NCI-H1048 (cell line): ENCODE measurements at regions not wholly inside any gene's neighbourhood (a gene's known extent, or its start where the extent isn't known, plus 50 kb on each side); places are given as distances from the start of the nearest gene placed in this dataset.
"Not testable (repeated sequence)": the region's sequence is repeated elsewhere in the genome, so short reads cannot be mapped to it uniquely, and the experiment has no call there.

Experiments used
- DNase-seq: peaks from one replicate; lab custom pipeline; 2025; lab: John Stamatoyannopoulos, UW

DNA sequence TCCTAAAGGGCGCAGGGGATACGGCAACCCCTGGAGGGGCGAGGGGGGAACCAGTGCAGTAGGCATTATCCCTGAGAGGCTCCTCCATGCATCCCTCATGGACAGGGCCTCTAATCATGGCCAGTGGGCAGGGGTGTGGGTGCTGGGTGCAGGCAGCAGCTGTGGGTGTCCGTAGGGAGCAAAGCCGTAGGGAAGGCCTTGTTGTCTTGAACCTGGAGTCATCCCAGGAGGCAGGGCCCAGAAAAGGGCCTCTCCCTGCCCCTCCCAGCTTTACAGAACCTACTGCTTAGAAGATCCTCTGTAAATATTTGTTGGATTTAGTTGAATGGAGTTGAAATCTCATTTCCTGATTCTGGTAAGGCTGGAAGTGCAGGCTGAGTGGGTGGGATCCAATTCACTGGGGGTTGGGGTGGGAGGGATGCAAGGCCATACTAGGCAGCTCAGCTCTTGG is 207.0 kb upstream of the HAAO start:
- DNase-seq = no peak

DNA sequence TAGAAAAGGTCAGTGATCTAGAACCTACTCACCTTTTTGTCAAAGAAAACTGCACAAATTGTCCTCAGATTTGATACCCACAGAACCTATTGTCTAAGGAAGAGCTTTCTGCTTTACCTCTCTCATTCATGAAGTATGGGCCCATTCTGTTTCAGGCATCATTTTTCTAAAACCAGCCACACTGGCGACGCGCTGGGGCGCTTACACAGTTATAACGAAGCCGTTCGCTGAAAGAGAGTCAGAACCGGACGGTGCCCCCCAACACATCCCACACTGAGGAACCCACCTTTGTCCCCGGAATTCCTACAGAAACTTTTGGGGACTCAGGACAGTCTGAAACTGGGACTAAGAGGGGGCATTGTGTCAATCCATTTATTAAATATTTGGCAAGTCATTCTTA is 206.3 kb upstream of the HAAO start:
- DNase-seq = no peak

DNA sequence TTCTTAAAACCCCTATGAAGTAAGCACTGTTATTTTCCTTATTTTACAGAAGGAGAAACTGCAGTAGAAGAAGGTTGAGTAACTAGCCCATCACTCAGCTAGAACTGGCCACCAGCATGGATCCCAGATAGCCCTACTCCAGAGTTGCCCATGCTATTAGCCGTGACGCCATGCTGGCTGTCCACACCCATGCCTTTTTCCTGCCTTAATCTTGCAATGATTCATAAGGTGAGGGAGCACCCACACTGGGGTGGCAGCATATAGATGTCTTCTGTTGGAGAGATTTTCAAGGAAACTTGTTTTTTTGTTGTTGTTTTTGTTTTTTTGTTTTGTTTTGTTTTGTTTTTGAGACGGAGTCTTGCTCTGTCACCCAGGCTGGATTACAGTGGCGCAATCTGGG is 204.1 kb upstream of the HAAO start:
- no peak for DNase-seq

DNA sequence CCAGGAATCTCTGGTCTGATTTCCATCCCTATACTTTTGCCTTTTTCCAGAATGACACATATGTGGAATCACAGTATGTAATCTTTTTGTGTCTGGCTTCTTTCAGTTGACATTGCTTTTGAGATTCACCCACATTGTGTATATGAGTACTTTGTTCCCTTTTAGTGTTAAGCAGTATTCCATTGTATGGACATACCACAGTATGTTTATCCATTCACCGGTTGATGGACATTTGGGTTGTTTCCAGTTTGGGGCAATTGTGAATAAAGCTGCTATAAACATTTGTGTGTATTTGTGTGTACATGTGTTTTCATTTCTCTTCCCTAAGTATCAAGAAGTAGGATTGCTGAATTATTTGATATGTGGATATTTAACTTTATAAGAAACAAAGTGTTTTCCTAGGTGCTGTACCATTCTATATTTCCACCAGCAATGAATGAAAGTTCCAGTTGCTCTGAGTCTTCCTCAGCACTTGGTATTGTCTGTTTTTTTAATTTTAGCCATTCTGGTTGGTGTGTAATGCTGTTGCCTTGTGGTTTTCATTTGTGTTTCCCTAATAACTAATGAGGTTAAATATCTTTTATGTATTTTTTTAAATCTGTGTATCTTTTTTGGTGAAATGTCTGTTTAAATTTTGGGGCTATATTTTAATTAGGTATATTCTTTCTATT is 203.5 kb upstream of the HAAO start:
- no peak for DNase-seq

DNA sequence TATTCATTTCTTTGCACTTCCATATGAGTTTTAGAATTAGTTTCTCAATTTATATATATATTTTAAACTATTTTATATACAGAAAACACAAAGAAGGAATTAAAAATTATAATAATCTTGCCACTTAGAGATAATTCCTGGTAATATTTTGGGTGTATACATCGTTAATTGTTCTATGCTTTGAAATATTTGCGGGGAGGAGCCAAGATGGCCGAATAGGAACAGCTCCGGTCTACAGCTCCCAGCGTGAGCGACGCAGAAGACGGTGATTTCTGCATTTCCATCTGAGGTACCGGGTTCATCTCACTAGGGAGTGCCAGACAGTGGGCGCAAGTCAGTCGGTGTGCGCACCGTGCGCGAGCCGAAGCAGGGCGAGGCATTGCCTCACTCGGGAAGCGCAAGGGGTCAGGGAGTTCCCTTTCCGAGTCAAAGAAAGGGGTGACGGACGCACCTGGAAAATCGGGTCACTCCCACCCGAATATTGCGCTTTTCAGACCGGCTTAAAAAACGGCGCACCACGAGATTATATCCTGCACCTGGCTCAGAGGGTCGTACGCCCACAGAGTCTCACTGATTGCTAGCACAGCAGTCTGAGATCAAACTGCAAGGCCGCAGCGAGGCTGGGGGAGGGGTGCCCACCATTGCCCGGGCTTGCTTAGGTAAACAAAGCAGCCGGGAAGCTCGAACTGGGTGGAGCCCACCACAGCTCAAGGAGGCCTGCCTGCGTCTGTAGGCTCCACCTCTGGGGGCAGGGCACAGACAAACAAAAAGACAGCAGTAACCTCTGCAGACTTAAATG is 197.1 kb upstream of the HAAO start:
- not testable (repeated sequence) for DNase-seq

DNA sequence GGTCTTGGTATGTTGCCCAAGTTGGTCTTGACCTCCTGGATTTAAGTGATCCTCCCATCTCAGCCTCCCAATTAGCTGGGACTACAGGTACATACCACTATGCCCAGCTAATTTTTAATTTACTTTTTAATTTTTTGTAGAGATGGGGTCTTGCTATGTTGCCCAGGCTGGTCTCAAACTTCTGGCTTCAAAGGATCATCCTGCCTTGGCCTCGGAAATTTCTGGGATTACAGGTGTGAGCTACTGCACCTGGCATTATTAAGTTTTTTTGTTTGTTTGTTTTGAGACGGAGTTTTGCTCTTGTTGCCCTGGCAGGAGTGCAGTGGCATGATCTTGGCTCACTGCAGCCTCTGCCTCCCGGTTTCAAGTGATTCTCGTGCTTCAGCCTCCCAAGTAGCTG is 195.7 kb upstream of the HAAO start:
- not testable (repeated sequence) for DNase-seq

DNA sequence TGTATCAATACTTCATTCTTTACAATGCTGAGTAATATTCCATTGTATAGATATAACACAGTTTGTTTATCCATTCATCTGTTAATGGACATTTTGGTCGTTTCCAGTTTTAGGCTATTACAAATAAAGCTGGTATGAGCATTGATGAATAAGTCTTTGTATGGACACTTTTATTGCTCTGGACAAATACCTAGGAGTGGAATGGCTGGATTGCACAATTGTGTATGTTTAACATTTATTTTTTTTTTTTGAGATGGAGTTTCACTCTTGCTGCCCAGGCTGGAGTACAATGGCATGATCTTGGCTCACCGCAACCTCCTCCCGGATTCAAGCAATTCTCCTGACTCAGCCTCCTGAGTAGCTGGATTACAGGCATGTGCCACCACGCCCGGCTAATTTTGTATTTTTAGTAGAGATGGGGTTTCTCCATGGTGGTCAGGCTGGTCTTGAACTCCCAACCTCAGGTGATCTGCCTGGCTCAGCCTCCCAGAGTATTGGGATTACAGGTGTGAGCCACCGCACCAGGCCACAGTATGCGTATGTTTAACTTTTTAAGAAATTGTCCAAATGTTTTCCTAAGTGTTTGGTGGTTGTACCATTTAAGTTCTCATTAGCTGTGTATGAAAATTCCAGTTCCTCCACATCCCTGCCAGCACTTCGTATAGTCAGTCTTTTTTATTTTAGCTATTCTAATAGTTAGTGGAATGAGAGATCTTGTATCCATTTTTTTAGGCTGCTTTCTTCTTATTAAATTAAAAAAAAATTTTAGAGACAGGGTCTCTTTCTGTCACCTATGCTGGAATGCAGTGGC is 194.9 kb upstream of the HAAO start:
- no peak for DNase-seq

DNA sequence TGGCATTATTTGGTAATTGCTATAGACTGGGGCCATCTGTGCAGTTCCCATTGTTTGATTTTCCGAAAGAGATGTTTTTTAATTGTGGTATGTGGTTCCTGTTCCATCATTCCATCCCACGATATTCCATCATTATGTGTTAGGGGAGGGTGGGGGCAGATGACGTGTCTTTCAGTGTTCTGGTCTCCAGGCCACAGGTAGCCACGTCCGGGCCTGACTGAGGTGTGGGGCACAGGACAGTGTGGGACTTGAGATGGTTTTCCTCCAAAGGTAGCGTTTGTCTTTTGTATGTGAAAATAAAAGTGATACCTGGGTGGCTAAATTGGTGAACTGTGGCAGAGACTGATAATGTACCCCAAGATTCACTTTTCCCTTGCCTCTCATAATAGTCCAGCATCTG is 192.2 kb upstream of the HAAO start:
- no peak for DNase-seq

DNA sequence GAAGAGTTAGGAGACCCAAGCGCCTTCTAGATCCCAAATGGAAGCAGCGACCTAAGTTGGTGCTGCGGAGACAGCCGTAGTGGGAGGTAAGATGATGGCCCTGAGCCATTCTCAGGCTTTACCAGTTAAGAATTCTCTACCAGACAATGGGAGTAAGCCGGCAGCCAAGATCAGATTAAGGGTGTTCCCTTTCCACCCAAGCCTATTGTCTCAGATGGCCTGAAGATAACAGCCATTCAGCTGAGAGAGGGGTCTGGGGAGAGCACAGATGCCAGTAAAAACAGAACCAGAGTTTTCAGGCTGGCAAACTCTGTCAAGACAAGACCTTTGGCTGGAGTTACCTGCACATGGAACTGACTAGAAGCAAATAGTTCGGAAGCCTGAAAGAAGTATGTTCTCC is 191.7 kb upstream of the HAAO start:
- no peak for DNase-seq

DNA sequence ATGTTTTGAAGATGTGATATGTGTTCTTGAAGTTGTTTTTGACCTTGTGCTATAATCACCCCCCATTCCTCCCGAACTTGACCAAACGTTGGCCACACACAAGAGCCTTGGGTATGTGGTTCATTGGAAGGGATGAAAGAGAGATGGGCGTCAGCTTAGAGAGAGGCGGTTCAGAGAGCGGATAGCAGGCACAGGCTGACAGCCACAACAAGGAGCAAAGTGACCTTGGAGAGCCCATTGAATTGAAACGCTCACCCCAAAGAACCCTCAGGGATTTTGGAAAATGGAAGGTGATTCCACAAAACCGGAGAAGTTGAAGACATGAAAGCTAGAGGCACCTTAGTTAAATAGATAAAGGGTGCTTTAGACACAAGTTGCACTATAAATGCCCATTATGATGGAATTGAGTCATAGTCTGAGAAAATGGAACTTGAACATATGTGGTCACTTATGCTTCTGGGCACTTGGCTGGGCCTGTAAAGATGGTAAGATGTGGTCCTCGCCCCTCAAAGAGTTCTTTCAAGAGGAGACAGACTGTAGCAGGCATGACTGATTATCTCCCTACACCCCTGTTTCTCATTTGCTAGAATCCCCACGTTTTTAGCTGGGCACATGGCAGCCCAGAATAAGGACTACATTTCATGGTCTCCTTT is 188.5 kb upstream of the HAAO start:
- DNase-seq = no peak

DNA sequence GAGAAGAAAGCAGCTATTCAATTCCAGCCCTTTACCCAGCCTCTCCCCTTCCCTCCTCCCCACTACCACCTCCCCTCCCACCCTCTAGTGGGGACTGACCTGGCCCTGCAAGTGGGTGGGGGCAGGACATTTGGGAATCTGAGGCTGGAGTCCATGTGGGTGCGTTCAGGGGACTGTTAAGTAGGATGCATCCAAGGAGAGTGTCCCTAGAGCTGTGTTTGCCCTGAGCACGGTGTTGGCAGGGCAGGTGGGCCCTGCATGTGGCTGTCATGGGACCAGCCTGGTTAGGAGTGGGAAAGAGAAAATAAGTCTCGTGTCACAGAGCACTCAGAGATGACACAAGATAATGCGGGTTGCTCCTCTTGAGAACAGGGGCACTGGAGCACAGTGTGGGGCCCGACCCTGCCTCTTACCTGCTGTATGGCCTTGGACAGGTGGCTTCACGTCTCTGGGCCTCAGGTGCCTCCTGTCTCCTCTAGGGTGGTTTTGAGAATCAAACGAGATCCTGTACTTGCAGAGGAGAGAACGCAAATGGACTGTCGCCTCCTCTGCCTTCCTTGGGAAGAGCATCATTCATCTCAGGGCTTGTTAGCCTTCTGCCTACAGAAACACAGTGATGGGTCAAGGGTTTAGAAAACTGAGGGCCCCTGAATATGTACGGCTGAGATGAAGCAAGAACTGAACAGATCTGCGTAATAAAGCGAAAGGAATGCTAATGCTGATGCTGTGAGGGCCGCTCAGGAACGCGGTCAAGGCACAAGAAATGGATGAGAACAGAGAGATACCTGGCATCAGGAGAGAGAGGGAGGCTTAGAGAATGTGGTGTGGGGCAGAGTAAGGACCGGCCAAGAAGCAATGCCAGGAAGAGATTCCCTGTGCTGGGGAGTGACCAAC is 187.7 kb upstream of the HAAO start:
- no peak for DNase-seq

DNA sequence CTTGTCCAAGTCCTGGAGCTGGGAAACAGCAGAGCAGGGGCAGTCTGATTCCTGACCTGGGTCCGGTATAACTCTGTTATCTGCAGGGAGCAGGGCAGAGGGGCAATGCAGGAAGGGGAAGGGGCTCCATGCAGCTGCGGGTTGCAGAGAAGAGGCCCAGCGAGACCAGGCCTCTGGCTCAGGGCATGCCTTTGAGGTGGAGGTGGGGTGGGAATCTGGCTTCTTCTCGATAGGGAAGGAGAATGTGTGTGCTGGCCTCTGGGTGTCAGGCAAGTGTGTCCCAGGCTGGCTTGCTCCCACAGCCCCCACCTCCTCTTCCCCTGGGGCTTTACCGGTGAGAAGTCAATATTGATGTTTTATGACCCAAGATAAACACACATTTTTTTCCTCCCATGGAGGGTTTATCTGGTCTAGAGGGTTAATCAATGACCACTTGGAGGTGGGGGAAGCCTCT is 187.1 kb upstream of the HAAO start:
- no peak for DNase-seq

DNA sequence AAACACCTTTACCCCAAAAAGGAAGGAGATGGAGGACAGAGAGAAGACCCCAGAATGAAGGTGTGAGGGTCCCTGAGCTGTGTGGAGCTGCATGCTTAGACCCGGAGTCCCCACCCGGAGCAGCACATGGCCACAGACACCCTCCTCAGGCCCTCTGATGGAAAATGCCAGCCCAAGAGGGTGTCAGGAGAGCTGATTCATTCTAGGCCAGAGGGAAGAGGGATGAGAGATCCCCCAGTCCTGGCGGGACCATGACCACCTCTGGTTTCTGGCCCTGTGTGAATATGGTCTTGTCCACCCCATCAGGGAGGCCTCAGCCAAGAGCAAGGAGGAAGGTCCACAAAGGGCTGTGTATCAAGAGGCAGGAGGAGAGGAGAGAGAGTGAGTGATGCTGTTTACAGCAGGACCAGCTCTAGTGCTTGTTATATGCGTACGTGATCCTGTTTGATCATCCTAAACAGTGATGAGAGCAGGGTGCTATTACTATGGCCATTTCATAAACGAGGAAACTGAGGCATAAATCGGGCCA is 186.6 kb upstream of the HAAO start:
- DNase-seq = no peak

DNA sequence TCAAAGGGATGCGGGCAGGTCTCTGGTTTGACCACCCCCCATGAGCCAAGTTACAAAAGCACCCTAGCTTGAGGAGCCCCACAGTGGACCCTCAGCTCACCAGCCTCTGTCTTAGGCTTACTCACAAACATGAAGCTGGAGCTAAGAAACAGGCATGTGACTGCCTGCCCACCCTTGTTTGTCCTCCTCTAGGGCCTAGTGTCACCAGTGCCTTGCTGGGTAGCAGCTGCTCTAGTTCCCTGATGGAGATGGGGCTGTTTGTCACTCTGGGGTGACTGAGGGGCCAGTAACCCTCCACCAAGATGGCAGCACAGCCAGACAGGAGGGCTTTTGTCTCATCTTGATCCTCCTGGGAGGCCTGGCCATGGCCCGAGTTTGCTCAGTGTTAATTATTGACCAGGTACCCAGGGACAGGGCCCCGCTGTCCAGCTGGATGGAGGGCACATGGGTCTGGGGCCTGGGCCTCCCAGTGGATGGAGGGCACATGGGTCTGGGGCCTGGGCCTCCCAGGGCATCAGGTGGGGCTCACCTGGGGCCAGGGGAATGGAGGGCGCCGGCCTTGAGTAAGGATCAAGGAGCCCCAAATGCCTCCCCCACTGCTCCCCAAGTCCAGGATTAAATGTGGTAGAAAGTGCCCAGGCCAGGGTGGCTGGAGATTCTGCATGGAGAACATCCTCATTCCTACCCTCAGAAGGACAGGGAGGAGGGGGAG is 185.9 kb upstream of the HAAO start:
- no peak for DNase-seq

DNA sequence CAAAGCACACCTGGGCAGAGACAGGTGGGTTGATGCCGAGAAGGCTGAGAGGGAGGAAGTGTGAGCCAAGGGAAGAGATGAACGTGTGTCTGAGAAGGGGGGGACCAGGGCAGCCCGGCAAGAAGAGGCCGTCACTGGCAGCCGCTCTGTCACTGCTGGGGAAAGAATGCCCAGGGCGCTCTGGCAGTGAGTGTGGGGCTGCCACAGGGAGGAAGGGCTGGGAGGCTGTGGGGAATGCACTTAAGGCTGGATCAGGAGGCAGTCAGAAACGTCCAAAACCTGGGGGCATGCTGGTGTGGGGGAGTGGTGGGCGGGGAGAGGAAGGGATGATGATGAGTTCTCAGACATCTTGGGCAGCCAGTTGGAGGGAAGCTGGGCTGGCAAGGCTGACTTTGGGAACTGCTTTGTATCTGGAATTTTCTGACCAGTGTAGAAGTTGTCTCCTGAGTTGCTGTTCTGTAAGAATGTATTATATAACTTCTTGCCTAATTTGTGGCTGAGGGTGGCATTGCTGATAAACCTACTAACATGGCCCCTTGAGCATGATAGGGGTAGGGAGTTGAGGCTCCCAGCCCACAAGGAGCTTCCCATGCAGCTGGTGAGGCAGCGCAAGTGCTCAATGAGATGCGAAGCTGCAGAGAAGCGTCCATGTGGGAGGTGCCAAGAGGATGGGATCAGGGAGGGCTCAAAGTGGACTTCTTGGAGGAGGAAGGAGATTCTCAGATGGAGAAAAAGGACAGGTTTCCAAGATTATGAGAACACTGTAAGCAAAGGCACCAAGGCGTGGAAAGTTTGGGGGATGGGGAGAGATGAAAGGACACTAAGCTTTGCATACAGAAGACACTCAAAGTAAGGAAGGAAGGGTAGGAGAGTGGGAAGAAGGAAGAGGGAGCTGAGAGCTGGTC is 185.1 kb upstream of the HAAO start:
- no peak for DNase-seq

DNA sequence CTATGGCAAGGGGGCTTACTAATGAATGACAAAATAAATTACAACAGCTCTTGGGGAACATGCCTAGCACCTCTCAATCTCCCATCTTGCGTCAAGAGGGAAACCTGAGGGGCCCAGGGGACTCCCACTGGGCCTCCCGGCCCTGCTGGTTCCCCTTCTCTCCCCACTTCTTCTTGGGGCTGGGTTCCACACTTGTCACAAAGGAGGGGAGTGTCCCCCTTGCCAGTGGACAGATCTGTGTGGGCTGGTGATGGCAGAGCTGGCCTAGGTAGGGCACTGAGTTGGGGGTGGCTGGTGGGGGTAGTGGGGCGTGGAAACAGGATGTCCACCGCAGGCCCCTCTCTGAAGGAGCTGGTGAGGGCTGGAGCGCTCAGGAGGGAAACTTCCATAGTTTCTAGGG is 184.0 kb upstream of the HAAO start:
- no peak for DNase-seq

DNA sequence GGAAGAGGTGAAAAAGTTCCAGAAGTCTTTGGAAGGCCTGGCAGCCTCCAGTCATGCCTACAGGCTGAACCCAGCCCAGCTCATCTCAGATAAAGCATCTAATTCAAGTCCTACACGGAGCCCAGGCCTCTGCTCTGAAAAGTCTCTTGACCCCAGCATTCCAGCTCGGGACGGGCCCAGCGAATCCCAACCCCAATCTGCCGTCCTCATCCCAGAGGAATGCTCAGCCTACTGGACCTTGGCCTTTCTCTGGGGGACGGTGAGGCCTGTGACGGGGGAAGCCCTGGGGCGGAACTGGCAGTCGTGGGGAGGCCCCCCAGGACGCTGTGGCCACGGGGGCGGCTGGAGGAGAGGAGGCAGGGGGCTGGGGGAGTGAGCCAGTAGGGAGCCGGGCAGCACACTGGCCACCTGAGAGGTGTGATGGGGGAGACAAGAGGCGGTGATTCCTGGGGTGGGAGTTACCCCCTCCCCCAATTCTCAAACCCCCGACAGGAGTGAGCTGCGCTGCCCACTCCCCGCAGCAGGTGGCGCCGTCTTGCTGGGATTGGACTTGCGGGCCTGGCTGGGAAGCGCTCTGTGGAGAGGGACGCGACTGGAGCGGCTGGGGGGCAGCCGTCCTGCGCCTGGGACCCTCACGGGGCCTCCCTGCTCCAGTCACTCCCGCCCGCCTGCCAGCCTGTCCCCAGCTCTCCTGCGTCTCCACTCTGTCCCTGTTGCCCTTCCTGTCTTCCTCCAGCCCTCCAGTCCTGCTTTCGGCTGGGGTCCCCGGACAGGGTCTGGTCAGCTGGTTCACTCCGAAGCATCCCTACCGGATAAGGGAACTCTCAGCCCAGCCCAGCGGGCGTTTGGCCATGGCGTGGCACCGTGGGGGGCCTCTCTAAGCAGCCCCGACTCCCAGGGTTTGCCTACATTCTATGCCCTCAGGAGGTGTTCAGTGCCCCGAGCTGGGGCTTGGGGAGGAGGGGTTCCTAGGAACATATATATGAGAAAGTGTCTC is 182.6 kb upstream of the HAAO start:
- no peak for DNase-seq

DNA sequence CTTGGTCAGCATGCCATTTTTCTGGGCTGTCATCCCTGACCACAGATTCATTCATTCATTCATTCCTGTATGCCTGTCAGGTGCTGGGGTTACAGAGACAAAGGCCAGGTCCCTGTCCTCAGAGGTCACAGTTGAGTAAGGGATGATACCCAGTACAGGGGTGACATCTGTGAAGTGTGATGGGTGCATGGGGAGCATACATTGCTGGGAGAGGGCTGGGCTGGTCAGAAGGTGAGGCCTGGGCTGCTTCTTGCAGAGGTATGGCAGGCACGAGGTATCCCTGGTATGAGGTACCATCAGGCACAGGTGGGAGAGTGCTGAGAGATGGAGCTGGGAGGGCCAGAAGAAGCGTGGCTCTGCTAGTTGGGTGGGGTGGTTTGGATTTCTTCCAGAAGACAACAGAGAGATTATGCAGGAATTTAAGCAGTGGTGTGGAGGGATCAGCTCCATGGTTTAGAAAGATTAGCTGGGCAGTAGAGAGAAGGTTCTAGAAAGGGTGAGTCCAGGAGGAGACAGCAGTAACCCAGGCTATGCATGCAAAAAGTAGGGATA is 181.9 kb upstream of the HAAO start:
- no peak for DNase-seq
